Osteocyte (in vitro differentiated cells): ENCODE measurements at regions not wholly inside any gene's neighbourhood (a gene's known extent, or its start where the extent isn't known, plus 50 kb on each side); places are given as distances from the start of the nearest gene placed in this dataset.

Experiments used
- DNase-seq: peaks from one replicate; pipeline ENCODE4 v3.0.0; 2021; ENCODE audit warnings: mixed read lengths; ENCODE audit not compliant: unreplicated experiment; ENCODE audit errors: extremely low spot score
- H3K27ac Mint-ChIP-seq: one replicate; pipeline ENCODE4 v1.8.0; 2021; ENCODE audit warnings: mild to moderate bottlenecking, mixed read lengths; ENCODE audit not compliant: unreplicated experiment
- H3K27me3 Mint-ChIP-seq: one replicate; pipeline ENCODE4 v1.8.0; 2021; ENCODE audit warnings: mixed read lengths; ENCODE audit not compliant: unreplicated experiment
- H3K36me3 Mint-ChIP-seq: one replicate; pipeline ENCODE4 v1.8.0; 2021; ENCODE audit warnings: mixed read lengths; ENCODE audit not compliant: unreplicated experiment
- H3K4me1 Mint-ChIP-seq: one replicate; pipeline ENCODE4 v1.8.0; 2021; ENCODE audit warnings: mixed read lengths; ENCODE audit not compliant: unreplicated experiment
- H3K4me3 Mint-ChIP-seq: one replicate; pipeline ENCODE4 v1.8.0; 2021; ENCODE audit warnings: mild to moderate bottlenecking, moderate library complexity, mixed read lengths; ENCODE audit not compliant: unreplicated experiment
- H3K9me3 Mint-ChIP-seq: one replicate; pipeline ENCODE4 v1.8.0; 2021; ENCODE audit warnings: mixed read lengths; ENCODE audit not compliant: unreplicated experiment
- CTCF ChIP-seq: fragments of 200-600 bp; sonication (generic); IDR thresholded peaks from 2 replicates; pipeline ENCODE4 v1.5.0; 2021; ENCODE audit warnings: antibody characterized with exemption, mild to moderate bottlenecking, moderate library complexity

- peaks cover 9% of the 10 kb centered on the region for H3K27me3 Mint-ChIP-seq
- no peaks in the 10 kb centered on the region for H3K36me3 Mint-ChIP-seq
- peaks cover 2% of the 10 kb centered on the region for H3K4me1 Mint-ChIP-seq
- peaks cover 9% of the 10 kb centered on the region for H3K9me3 Mint-ChIP-seq
- no peak for TF ChIP-seq CTCF
- no peak overlapping the region for H3K4me3 Mint-ChIP-seq
- H3K27ac Mint-ChIP-seq: no peak overlapping the region
- DNase-seq: no peak
Measured at GRCh38 chr10:62528441-62528840, 154.3 kb downstream of the ZNF365 start.

- Mint-ChIP-seq H3K4me3 (no peak overlapping the region), H3K9me3 (peaks cover 7% of the 10 kb centered on the region), H3K4me1 (peaks cover 2% of the 10 kb centered on the region), H3K36me3 (no peaks in the 10 kb centered on the region), H3K27me3 (peaks cover 11% of the 10 kb centered on the region), H3K27ac (no peak overlapping the region)
- no peak for DNase-seq
- TF ChIP-seq CTCF: no peak
Measured at GRCh38 chr10:62529396-62529795, 155.2 kb downstream of the ZNF365 start.

DNA sequence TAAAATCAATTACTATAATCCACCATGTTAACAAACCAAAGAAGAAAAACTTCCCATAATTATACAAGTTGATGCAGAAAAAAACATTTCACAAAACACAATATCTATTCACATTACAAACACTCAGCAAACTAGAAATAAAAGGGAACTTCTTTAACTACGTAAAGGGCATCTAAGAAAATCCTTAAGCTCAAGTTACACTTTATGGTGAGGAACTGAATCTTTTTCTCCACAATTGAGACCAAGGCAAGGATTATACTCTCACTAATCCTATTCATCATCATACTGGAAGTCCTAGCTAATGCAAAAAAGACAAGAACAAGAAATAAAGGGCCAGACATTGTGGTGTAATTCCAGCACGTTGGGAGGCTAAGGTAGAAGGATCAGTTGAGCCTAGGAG, 159.9 kb downstream of the ZNF365 start:
- Mint-ChIP-seq H3K36me3 (no peaks in the 10 kb centered on the region), H3K27me3 (peaks cover 12% of the 10 kb centered on the region)
- no peak for DNase-seq

GRCh38 chr10:62538606-62539005, 164.4 kb downstream of the ZNF365 start:
- no peak for DNase-seq
- H3K36me3 Mint-ChIP-seq: no peaks in the 10 kb centered on the region
- no peak for TF ChIP-seq CTCF
- H3K4me3 Mint-ChIP-seq: no peak overlapping the region
- H3K9me3 Mint-ChIP-seq: peaks cover 7% of the 10 kb centered on the region
- H3K27me3 Mint-ChIP-seq: peaks cover 12% of the 10 kb centered on the region
- H3K27ac Mint-ChIP-seq: no peak overlapping the region
- H3K4me1 Mint-ChIP-seq: no peaks in the 10 kb centered on the region

More for the DNA sequence above, 159.9 kb downstream of the ZNF365 start:
- Mint-ChIP-seq H3K4me3 (no peak overlapping the region), H3K9me3 (peaks cover 9% of the 10 kb centered on the region), H3K4me1 (no peaks in the 10 kb centered on the region), H3K27ac (no peak overlapping the region)
- TF ChIP-seq CTCF: no peak

DNA sequence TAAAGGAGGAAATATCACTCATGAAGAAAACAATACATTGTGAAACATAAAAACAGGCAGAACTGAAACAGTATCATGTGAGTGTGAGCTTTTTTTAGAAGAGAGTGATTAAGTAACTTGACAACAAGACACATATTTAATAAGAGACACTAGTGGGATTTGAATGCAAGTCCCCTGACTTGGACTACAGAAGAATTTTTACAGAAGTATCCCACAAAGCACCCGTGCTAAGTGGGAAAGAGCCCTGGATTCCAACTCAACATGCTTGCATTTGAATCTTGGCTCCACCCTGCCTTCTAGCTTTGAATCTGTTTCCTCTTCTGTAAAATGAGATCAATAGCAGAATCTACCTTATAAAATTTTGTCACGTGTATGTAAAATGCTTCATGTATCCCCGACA, 166.2 kb downstream of the ZNF365 start:
- H3K27ac Mint-ChIP-seq: no peak overlapping the region
- no peak for DNase-seq
- H3K9me3 Mint-ChIP-seq: peaks cover 7% of the 10 kb centered on the region
- peaks cover 2% of the 10 kb centered on the region for H3K4me1 Mint-ChIP-seq
- no peaks in the 10 kb centered on the region for H3K36me3 Mint-ChIP-seq
- no peak for TF ChIP-seq CTCF
- H3K4me3 Mint-ChIP-seq: no peak overlapping the region
- H3K27me3 Mint-ChIP-seq: peaks cover 12% of the 10 kb centered on the region
